GM12878 (cell line): ENCODE measurements at regions not wholly inside any gene's neighbourhood (a gene's known extent, or its start where the extent isn't known, plus 50 kb on each side); places are given as distances from the start of the nearest gene placed in this dataset.

Experiments
- ATAC-seq: fragments of 200-7000 bp; cut with Tn5 transposase; 3 replicates; pipeline ENCODE4 v1.9.1; 2020; ENCODE audit warnings: mild to moderate bottlenecking, moderate library complexity
- BruUV-seq: library from RNA; stranded (reverse); fragments of 400-500 nt; replicated peaks from 2 replicates; lab custom pipeline; 2021; lab: Mats Ljungman, UMichigan
- CTCF ChIA-PET: fragments of 300-600 bp; sonication (Branson Sonifier 250); formaldehyde crosslinking; extraction: SDS; loops from one replicate; lab custom pipeline; 2021; ENCODE audit warnings: inconsistent platforms; lab: Yijun Ruan, JAX
- POLR2A ChIA-PET: fragments of 350-600 bp; formaldehyde crosslinking; extraction: SDS; loops from one replicate; lab custom pipeline; 2021; ENCODE audit warnings: inconsistent platforms; lab: Charles Lee
- RAD21 ChIA-PET: fragments of 300-600 bp; sonication (Branson Sonifier 250); formaldehyde crosslinking; loops from one replicate; lab custom pipeline; 2023; ENCODE audit warnings: antibody characterized with exemption; ENCODE audit not compliant: unreplicated experiment; lab: Charles Lee
- SMC1A ChIA-PET: fragments of 300-600 bp; sonication (Branson Sonifier 250); formaldehyde crosslinking; loops from one replicate; lab custom pipeline; 2023; ENCODE audit not compliant: unreplicated experiment, uncharacterized antibody; lab: Charles Lee
- DNase-seq: peaks from one replicate; pipeline ENCODE4 v3.0.0-alpha.2; 2011; ENCODE audit warnings: low read depth, low spot score
- FAIRE-seq: peaks from 3 replicates; lab custom pipeline; 2011; peaks lifted over from hg19 to GRCh38; lab: Jason Lieb, UNC
- H2AFZ ChIP-seq: 2 replicates; pipeline ENCODE4 v1.6.0; 2011; ENCODE audit warnings: low read depth, low read length, control low read depth; ENCODE audit not compliant: control insufficient read depth
- H3K27ac ChIP-seq: 2 replicates; pipeline ENCODE4 v1.5.1; 2011; ENCODE audit warnings: control low read depth; ENCODE audit not compliant: control insufficient read depth, insufficient read depth
- H3K27me3 ChIP-seq, 2 experiments: replicated peaks in 1 of 2; 2 replicates each; pipeline versions ENCODE4 v1.6.0 to v1.6.1; 2011; ENCODE audit warnings: low read length in 1 of 2; ENCODE audit not compliant: control insufficient read depth in 2 of 2, insufficient read depth in 2 of 2
- H3K36me3 ChIP-seq, 2 experiments: 2 replicates each; pipeline ENCODE4 v1.5.1; 2011; ENCODE audit warnings: low read length in 1 of 2; ENCODE audit not compliant: control insufficient read depth in 2 of 2, insufficient read depth in 2 of 2
- H3K4me1 ChIP-seq: 2 replicates; pipeline ENCODE4 v1.6.1; 2011; ENCODE audit warnings: mild to moderate bottlenecking, low read length, moderate library complexity, mixed read lengths; ENCODE audit not compliant: control insufficient read depth, insufficient read depth
- H3K4me2 ChIP-seq: 2 replicates; pipeline ENCODE4 v1.6.0; 2011; ENCODE audit warnings: control low read depth; ENCODE audit not compliant: control insufficient read depth, insufficient read depth
- H3K4me3 ChIP-seq: fragments of 200-600 bp; sonication (generic); 2 replicates; pipeline ENCODE4 v1.5.1; 2016
- H3K79me2 ChIP-seq: 2 replicates; pipeline ENCODE4 v1.6.0; 2011; ENCODE audit warnings: low read length; ENCODE audit not compliant: control insufficient read depth, insufficient read depth
- H3K9ac ChIP-seq: 2 replicates; pipeline ENCODE4 v1.8.0; 2011; ENCODE audit warnings: low read length, control low read depth, mixed read lengths; ENCODE audit not compliant: control insufficient read depth, insufficient read depth
- H3K9me3 ChIP-seq: replicated peaks from 3 replicates; pipeline ENCODE4 v1.5.1; 2011; ENCODE audit warnings: mild to moderate bottlenecking, low read length; ENCODE audit not compliant: control insufficient read depth, insufficient read depth
- H4K20me1 ChIP-seq: 2 replicates; pipeline ENCODE4 v1.6.0; 2011; ENCODE audit not compliant: control insufficient read depth, insufficient read depth
- CBX3 ChIP-seq: fragments of 200-600 bp; sonication (generic); IDR thresholded peaks from 2 replicates; pipeline ENCODE4 v1.6.1; 2016; ENCODE audit warnings: low read depth, borderline replicate concordance
- KAT2A ChIP-seq: conservative IDR thresholded peaks from 2 replicates; pipeline ENCODE4 v1.6.1; 2011; ENCODE audit warnings: low read depth, low read length; ENCODE audit not compliant: control insufficient read depth
- RUNX3 ChIP-seq: IDR thresholded peaks from 2 replicates; pipeline ENCODE4 v1.6.1; 2012; ENCODE audit warnings: low read length, inconsistent platforms
- WGBS: methylation state at CpG from one replicate; pipeline ENCODE4 v1.1.6; 2016; ENCODE audit warnings: low lambda C conversion rate; ENCODE audit not compliant: insufficient replicate concordance, insufficient coverage; ENCODE audit errors: missing lambda C conversion rate; 5-methylcytosine and 5-hydroxymethylcytosine counted together
- in situ Hi-C: fragments of 300-500 bp; cut with MboI; formaldehyde crosslinking; loops from 9 replicates; pipeline ENCODE4 v1.14.3; 2018; ENCODE audit warnings: mixed read lengths
- intact Hi-C: fragments of 100-400 bp; cut with micrococcal nuclease; formaldehyde crosslinking; loops from one replicate; pipeline ENCODE4 v1.14.2; 2022; ENCODE audit not compliant: unreplicated experiment
- TF ChIP-seq, protein P1 (sequence below): IDR thresholded peaks from 2 replicates; pipeline ENCODE4 v1.6.1; 2011; ENCODE audit warnings: borderline replicate concordance, low read depth, mild to moderate bottlenecking, moderate library complexity, mixed read lengths, low read length; ENCODE audit not compliant: insufficient read depth; ENCODE audit errors: extremely low read length

- no peaks in the 10 kb centered on the region for H3K79me2 ChIP-seq
- CTCF ChIA-PET: no interaction called here
- H3K9me3 ChIP-seq: no peaks in the 10 kb centered on the region
- TF ChIP-seq CBX3: no peak
- TF ChIP-seq, protein P1, sequence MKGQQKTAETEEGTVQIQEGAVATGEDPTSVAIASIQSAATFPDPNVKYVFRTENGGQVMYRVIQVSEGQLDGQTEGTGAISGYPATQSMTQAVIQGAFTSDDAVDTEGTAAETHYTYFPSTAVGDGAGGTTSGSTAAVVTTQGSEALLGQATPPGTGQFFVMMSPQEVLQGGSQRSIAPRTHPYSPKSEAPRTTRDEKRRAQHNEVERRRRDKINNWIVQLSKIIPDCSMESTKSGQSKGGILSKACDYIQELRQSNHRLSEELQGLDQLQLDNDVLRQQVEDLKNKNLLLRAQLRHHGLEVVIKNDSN: no peak
- TF ChIP-seq, all 136 proteins: peak for 0
- Histone ChIP-seq H3K4me2 (no peak overlapping the region), H3K36me3 (no peaks in the 10 kb centered on the region), H2AFZ (no peak overlapping the region), H3K27ac (no peak overlapping the region), H4K20me1 (no peaks in the 10 kb centered on the region), H3K4me3 (no peak overlapping the region), H3K4me1 (no peaks in the 10 kb centered on the region), H3K27me3 (no peaks in the 10 kb centered on the region), H3K9ac (no peak overlapping the region)
- SMC1A ChIA-PET: no interaction called here
- 0% methylated on average over 5 of the region's 5 CpGs for WGBS
- POLR2A ChIA-PET: no interaction called here
- RAD21 ChIA-PET: no interaction called here
- FAIRE-seq (no peak), ATAC-seq (no peak), DNase-seq (no peak)
- intact Hi-C loops: no loop called here
- in situ Hi-C loops: no loop called here
- BruUV-seq: no TSS peak
Observed at GRCh38 chr2:153394686-153395085, 83.9 kb downstream of the RPRM start.

GRCh38 chr2:153394247-153394646 is 84.3 kb downstream of the RPRM start:
- in situ Hi-C loops: no loop called here
- no peak overlapping the region for H2AFZ ChIP-seq
- ChIA-PET SMC1A (no interaction called here), RAD21 (no interaction called here), CTCF (no interaction called here), POLR2A (no interaction called here)
- H3K27ac ChIP-seq: no peak overlapping the region
- TF ChIP-seq KAT2A (no peak), RUNX3 (no peak)
- no peak for FAIRE-seq
- BruUV-seq: no TSS peak
- no peaks in the 10 kb centered on the region for H3K27me3 ChIP-seq
- no peak for DNase-seq
- no peaks in the 10 kb centered on the region for H3K79me2 ChIP-seq
- no peak overlapping the region for H3K4me2 ChIP-seq
- ATAC-seq: no peak
- no peaks in the 10 kb centered on the region for H4K20me1 ChIP-seq
- intact Hi-C loops: no loop called here
- no peak overlapping the region for H3K4me3 ChIP-seq
- no peaks in the 10 kb centered on the region for H3K36me3 ChIP-seq
- no peak overlapping the region for H3K9ac ChIP-seq
- H3K4me1 ChIP-seq: no peaks in the 10 kb centered on the region
- no peaks in the 10 kb centered on the region for H3K9me3 ChIP-seq
